Panc1 (cell line): ENCODE measurements at regions not wholly inside any gene's neighbourhood (a gene's known extent, or its start where the extent isn't known, plus 50 kb on each side); places are given as distances from the start of the nearest gene placed in this dataset.

Experiments
- ATAC-seq: fragments of 200-7000 bp; cut with Tn5 transposase; 2 replicates; pipeline ENCODE4 v1.9.1; 2020; ENCODE audit warnings: mild to moderate bottlenecking, moderate library complexity
- BruUV-seq: library from RNA; stranded (reverse); fragments of 400-500 nt; replicated peaks from 2 replicates; lab custom pipeline; 2021; lab: Mats Ljungman, UMichigan
- CTCF ChIA-PET: fragments of 300-600 bp; sonication (Branson Sonifier 250); formaldehyde crosslinking; loops from one replicate; lab custom pipeline; 2022; ENCODE audit warnings: antibody characterized with exemption; lab: Charles Lee
- POLR2A ChIA-PET: fragments of 300-600 bp; sonication (Branson Sonifier 250); formaldehyde crosslinking; loops from one replicate; lab custom pipeline; 2022; ENCODE audit warnings: antibody characterized with exemption; lab: Charles Lee
- DNase-seq: peaks from one replicate; pipeline ENCODE4 v3.0.0-alpha.2; 2010; ENCODE audit warnings: low read depth, low spot score
- H3K27ac ChIP-seq: 2 replicates; pipeline ENCODE4 v1.5.1; 2011; ENCODE audit warnings: mild to moderate bottlenecking, low read length, inconsistent platforms
- H3K27me3 ChIP-seq: fragments of 200-500 bp; sonication (Bioruptor generic); 2 replicates; pipeline ENCODE4 v1.6.0; 2014; ENCODE audit warnings: low read length, inconsistent platforms; ENCODE audit not compliant: control insufficient read depth, insufficient read depth
- H3K36me3 ChIP-seq: fragments of 200-500 bp; sonication (Bioruptor generic); 2 replicates; pipeline ENCODE4 v1.5.1; 2014; ENCODE audit warnings: inconsistent platforms, mild to moderate bottlenecking, low read length, moderate library complexity; ENCODE audit not compliant: control insufficient read depth, insufficient read depth
- H3K4me1 ChIP-seq: 2 replicates; pipeline ENCODE4 v1.5.1; 2011; ENCODE audit warnings: inconsistent platforms, mild to moderate bottlenecking, low read length, moderate library complexity; ENCODE audit not compliant: control insufficient read depth, insufficient read depth
- H3K4me3 ChIP-seq, 2 experiments: 2 replicates each; pipeline ENCODE4 v1.5.1; 2011 to 2012; ENCODE audit warnings: low read depth in 2 of 2, low read length in 2 of 2, mild to moderate bottlenecking in 2 of 2, inconsistent platforms in 1 of 2, moderate library complexity in 1 of 2
- H3K9me3 ChIP-seq: fragments of 200-500 bp; sonication (Bioruptor generic); 2 replicates; pipeline ENCODE4 v1.5.1; 2014; ENCODE audit warnings: low read depth, mild to moderate bottlenecking, inconsistent platforms, low read length, moderate library complexity; ENCODE audit not compliant: control insufficient read depth, insufficient read depth
- CTCF ChIP-seq: fragments of 450-650 bp; IDR thresholded peaks from 2 replicates; pipeline ENCODE4 v1.5.1; 2017; ENCODE audit warnings: mild to moderate bottlenecking
- POLR2AphosphoS5 ChIP-seq: IDR thresholded peaks from 2 replicates; pipeline ENCODE4 v1.6.1; 2012; ENCODE audit warnings: mild to moderate bottlenecking, low read depth, low read length, moderate library complexity
- REST ChIP-seq, 2 experiments: IDR thresholded peaks; 2 replicates each; pipeline ENCODE4 v1.6.1; 2011 to 2012; ENCODE audit warnings: low read depth in 2 of 2, control low read depth in 1 of 2, low read length in 1 of 2, mild to moderate bottlenecking in 1 of 2, moderate library complexity in 1 of 2; ENCODE audit not compliant: insufficient read depth in 1 of 2
- SIN3A ChIP-seq: IDR thresholded peaks from 2 replicates; pipeline ENCODE4 v1.6.1; 2012; ENCODE audit warnings: low read depth, mild to moderate bottlenecking, low read length, moderate library complexity, borderline replicate concordance; ENCODE audit not compliant: insufficient read depth
- TCF7L2 ChIP-seq: IDR thresholded peaks from 2 replicates; pipeline ENCODE4 v1.6.1; 2011; ENCODE audit warnings: mild to moderate bottlenecking, low read depth, low read length, inconsistent platforms
- in situ Hi-C: cut with HindIII; loops from 2 replicates; pipeline ENCODE4 v1.10.0; 2016; ENCODE audit warnings: low sequenced_read_pairs, low pct_unique_long_range_greater_than_20kb
- intact Hi-C: fragments of 100-400 bp; cut with micrococcal nuclease; formaldehyde crosslinking; loops from one replicate; pipeline ENCODE4 v1.10.0; 2022; ENCODE audit not compliant: unreplicated experiment

- ChIA-PET CTCF (no interaction called here), POLR2A (no interaction called here)
- Histone ChIP-seq H3K36me3 (no peaks in the 10 kb centered on the region), H3K9me3 (no peaks in the 10 kb centered on the region), H3K4me3 (no peak overlapping the region), H3K27ac (no peak overlapping the region), H3K4me1 (no peaks in the 10 kb centered on the region), H3K27me3 (no peaks in the 10 kb centered on the region)
- in situ Hi-C loops, result no loop called here
- no TSS peak for BruUV-seq
- DNase-seq, result no peak
- TF ChIP-seq TCF7L2, result no peak
- no peak for TF ChIP-seq SIN3A
- no peak for TF ChIP-seq CTCF
- TF ChIP-seq POLR2AphosphoS5, result no peak
- TF ChIP-seq REST (IDR thresholded peaks at IDR 0.05; ENCODE audit: insufficient read depth in 1 of 2, low read depth in 2 of 2, low read length in 1 of 2), result no peak
- ATAC-seq, result no peak
- intact Hi-C loops, result no loop called here
Observed at GRCh38 chr1:55632058-55632457, 416.9 kb upstream of the USP24 start.

- in situ Hi-C loops (no loop called here), intact Hi-C loops (no loop called here)
Observed at GRCh38 chr1:55631509-55631908, 416.3 kb upstream of the USP24 start.

More at GRCh38 chr1:55631509-55631908, 416.3 kb upstream of the USP24 start:
- Histone ChIP-seq H3K9me3 (no peaks in the 10 kb centered on the region), H3K27me3 (no peaks in the 10 kb centered on the region), H3K27ac (no peak overlapping the region), H3K4me1 (no peaks in the 10 kb centered on the region), H3K36me3 (no peaks in the 10 kb centered on the region), H3K4me3 (no peak overlapping the region)
- BruUV-seq, result no TSS peak
- DNase-seq (no peak), ATAC-seq (no peak)
- no peak for TF ChIP-seq REST (IDR thresholded peaks at IDR 0.05; ENCODE audit: insufficient read depth in 1 of 2, low read depth in 2 of 2, low read length in 1 of 2)
- no peak for TF ChIP-seq CTCF
- TF ChIP-seq SIN3A, result no peak
- no peak for TF ChIP-seq TCF7L2
- TF ChIP-seq POLR2AphosphoS5, result no peak
- ChIA-PET POLR2A (no interaction called here), CTCF (no interaction called here)
